NCI-H774 (cell line): ENCODE measurements at regions not wholly inside any gene's neighbourhood (a gene's known extent, or its start where the extent isn't known, plus 50 kb on each side); places are given as distances from the start of the nearest gene placed in this dataset.

ENCODE experiments used
- DNase-seq: peaks from one replicate; lab custom pipeline; 2025; lab: John Stamatoyannopoulos, UW

DNA sequence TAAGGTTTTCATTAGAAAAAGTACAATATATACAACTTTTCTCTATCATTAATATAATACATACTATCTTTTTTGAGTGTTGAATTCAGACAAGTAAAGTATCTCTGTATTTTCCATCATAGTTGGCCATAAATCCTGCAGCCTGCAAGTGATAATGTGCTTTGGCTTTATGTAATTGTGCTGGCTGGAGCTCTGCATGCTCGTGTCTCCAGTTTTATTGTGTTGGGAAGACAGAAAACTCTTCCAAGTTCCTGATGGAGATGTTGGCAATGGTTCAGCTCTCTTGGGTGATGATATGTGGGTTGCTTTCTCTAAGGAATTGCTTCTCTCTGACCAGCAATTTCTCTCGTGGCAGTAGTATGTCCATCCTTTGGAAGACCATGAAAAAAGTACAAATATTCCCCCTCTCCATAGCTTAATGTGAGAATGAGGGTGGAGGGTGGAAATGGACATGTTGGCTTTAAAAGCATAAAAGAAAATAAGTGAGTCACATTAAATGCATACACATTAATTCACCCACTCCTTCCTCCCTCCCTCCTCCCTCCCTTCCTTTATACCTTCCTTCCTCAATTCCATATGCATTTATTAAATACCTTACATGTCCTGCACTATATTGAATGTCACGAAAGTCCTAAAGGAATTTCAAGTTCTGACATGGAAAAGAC, 344.2 kb downstream of the MTX2 start:
- no peak for DNase-seq

DNA sequence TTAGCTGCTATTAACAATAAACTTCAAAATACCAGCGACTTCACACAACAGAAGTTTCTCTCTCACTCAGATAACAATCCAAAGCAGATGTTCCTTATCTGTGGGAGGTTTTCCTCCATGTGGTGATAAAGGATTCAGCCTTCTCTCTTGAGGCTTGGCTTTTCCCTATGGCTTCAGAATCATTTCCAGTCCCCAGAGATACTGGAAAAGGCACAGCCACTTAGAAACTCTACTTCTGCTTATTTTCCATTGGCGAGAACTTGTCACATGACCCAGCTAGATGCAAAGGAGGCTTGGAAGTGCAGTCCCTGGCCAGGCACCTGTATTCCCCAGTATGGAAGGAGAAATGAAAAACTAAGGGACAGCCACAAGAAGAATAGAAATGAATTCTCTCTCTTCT, 344.8 kb downstream of the MTX2 start:
- no peak for DNase-seq

- no peak for DNase-seq
Observed at GRCh38 chr2:176614930-176615329, 345.7 kb downstream of the MTX2 start.

- no peak for DNase-seq
Observed at GRCh38 chr2:176619504-176619903, 350.3 kb downstream of the MTX2 start.

- DNase-seq: no peak
Observed at GRCh38 chr2:176621350-176621749, 352.1 kb downstream of the MTX2 start.

- no peak for DNase-seq
Observed at GRCh38 chr2:176622792-176623191, 353.6 kb downstream of the MTX2 start.

GRCh38 chr2:176626796-176627195, 357.6 kb downstream of the MTX2 start:
- DNase-seq: no peak

DNA sequence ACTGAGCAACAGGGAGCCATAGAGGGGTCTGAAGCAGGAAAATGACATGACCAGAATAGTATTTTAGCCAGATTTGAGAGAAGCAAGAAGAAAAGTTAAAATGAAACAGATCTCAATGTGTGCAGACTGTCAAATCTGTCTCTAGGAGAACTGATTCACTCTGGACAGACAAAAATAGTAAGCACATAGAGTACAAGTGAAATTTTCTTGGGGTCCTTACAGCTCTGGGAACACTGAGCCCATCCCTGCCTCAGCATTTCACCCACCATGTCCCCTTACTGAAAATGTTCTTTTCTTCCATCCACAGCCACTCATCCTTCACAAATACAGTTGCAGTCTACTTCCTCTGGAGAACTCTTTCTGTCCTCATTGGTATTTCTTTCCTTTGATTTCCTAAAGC, 359.2 kb downstream of the MTX2 start:
- DNase-seq: no peak

- no peak for DNase-seq
Observed at GRCh38 chr2:176633754-176634153, 364.5 kb downstream of the MTX2 start.

DNA sequence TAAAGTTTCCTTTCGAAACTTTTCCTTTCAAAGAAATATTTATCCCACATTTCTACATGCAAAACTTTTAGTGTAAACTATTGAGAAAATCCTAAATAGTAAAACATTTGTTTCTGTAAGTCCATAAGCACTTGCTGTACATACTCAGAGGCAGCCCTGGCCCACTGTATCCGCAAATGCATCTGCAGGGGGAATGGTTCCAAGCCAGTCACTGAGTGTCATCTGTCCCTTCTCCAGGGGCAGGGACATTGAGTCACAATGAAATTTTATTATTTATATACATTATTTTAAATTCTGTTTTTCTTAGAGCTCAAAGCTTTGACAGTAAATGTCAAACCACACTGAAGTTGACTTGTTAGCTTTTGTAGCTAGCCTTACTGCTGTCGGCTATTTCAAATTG, 367.2 kb downstream of the MTX2 start:
- no peak for DNase-seq

DNA sequence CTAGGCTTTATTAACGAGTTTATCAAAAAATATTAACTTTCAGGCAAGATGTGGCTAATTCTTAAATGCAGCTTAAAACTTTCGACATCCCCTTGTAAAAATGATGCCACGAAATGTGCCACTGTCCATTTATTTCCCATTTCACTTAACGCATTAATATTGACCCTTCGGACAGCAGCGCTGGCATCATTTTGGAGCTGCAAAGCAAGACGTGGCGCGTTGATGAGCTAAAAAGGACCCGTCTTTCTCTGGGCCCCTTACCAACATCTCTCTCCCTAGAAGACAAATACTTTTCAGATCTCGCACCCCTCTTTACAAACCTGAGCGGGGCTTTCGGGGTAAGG, 367.9 kb downstream of the MTX2 start:
- no peak for DNase-seq

- DNase-seq: peak; percentile 46
Observed at GRCh38 chr2:176637486-176638166, 368.4 kb downstream of the MTX2 start.

- DNase-seq: peak; percentile 69
Observed at GRCh38 chr2:176638167-176639015, 369.1 kb downstream of the MTX2 start.

- no peak for DNase-seq
Observed at GRCh38 chr2:176639016-176639343, 369.7 kb downstream of the MTX2 start.

DNA sequence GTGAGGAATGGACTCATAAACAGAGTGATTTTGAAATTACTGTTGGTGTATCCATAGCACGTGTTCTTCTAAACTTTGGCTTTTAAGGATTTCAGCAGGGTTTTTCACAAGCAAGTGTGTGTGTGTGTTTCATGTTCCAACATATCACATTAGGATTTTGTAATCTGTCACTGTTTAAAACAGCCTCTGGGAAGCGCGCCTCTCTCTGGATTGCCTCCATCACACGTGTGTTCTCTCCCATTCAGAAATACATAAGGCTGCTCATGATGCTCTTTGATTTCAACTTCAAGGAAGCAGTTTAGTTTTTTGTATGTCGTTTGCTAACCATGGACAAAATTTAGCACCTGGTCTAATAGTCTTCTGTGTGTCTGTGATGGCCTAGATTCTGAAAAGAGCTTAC, 370.4 kb downstream of the MTX2 start:
- no peak for DNase-seq

DNA sequence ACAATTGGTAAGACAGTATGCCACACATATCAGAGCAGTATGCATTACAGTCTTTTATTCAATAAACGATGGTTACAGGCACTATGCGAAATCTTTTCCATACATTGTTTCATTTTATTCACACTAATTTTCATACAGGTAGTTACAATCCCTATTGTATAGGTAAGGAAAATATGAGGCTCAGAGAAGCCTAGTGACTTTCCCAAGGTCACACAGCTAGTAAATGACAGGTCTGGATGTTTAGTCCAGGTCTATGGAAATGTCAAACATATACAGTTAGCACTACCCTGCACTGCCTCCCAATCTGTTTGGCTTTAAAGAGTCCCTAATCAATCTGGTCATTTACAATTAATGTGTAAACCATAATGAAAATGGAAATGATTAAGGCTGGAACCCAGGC, 372.2 kb downstream of the MTX2 start:
- no peak for DNase-seq

- no peak for DNase-seq
Observed at GRCh38 chr2:176642074-176642473, 372.8 kb downstream of the MTX2 start.

GRCh38 chr2:176643646-176644045, 374.4 kb downstream of the MTX2 start:
- peak; percentile 63 for DNase-seq

GRCh38 chr2:176645494-176645893, 376.3 kb downstream of the MTX2 start:
- no peak for DNase-seq

DNA sequence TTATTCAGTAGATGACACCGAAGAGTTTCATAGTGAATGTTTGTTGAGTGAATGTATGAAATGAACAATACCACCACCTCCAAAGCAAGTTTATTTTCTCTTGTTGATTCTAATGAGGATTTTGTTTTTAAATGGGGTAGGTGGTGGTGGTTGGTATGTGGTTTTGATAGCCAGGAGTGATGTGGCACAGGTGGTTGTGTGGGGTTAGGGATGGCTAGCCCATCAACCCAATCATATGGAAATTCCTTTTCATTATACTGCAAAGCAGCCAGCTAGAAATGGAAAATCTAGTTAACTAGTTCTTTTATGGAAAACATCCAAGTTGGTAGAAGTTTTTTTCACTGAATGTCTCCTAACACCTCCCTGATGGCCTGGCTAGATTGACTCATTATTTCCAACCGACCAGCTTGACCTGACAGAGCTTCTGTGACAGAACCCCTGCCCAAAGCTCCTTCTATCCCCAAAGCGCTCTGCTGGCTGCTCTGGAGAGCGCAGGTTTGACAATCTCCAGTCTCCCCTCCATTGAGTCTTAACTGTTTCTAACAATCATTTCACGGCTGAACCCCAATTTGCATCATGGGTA, 376.9 kb downstream of the MTX2 start:
- DNase-seq: no peak

- peak; percentile 41 for DNase-seq
Observed at GRCh38 chr2:176647325-176648165, 378.3 kb downstream of the MTX2 start.

- DNase-seq: no peak
Observed at GRCh38 chr2:176648700-176649297, 379.6 kb downstream of the MTX2 start.
